HCT116 (cell line): ENCODE measurements at regions not wholly inside any gene's neighbourhood (a gene's known extent, or its start where the extent isn't known, plus 50 kb on each side); places are given as distances from the start of the nearest gene placed in this dataset.

Source experiments
- ATAC-seq: fragments of 200-7000 bp; cut with Tn5 transposase; 2 replicates; pipeline ENCODE4 v1.9.1; 2020; ENCODE audit warnings: mild to moderate bottlenecking, moderate library complexity
- BruUV-seq: library from RNA; stranded (reverse); fragments of 400-500 nt; replicated peaks from 2 replicates; lab custom pipeline; 2021; lab: Mats Ljungman, UMichigan
- CTCF ChIA-PET: fragments of 300-600 bp; sonication (Branson Sonifier 250); formaldehyde crosslinking; loops from one replicate; lab custom pipeline; 2021; ENCODE audit warnings: antibody characterized with exemption; lab: Charles Lee
- POLR2A ChIA-PET: fragments of 300-600, 350-600 bp; sonication (Branson Sonifier 250); formaldehyde crosslinking; loops from one replicate; lab custom pipeline; 2021; ENCODE audit warnings: antibody characterized with exemption; lab: Charles Lee
- RAD21 ChIA-PET, 2 experiments: fragments of 300-600 bp; sonication (Branson Sonifier 250); formaldehyde crosslinking; loops; one replicate each; lab custom pipeline; 2023; ENCODE audit warnings: low total read pairs in 2 of 2; ENCODE audit not compliant: uncharacterized antibody in 2 of 2, unreplicated experiment in 2 of 2, low non-redundant PET in 1 of 2; lab: Charles Lee
- DNase-seq: peaks from one replicate; pipeline ENCODE4 v3.0.0-alpha.2; 2010; ENCODE audit warnings: low read depth, low spot score
- H2AFZ ChIP-seq: fragments of 200-600 bp; shearing (Covaris generic), sonication (generic); 2 replicates; pipeline ENCODE4 v1.6.1; 2017; ENCODE audit warnings: low read depth, mixed run types, mixed read lengths, antibody characterized with exemption, low read length; ENCODE audit not compliant: poor library complexity, severe bottlenecking
- H3K27ac ChIP-seq: 2 replicates; pipeline ENCODE4 v1.5.1; 2012; ENCODE audit warnings: low read depth, low read length
- H3K27me3 ChIP-seq: fragments of 200-600 bp; sonication (generic); 2 replicates; pipeline ENCODE4 v1.6.1; 2016; ENCODE audit warnings: mixed run types, low read length, mixed read lengths; ENCODE audit not compliant: insufficient read depth
- H3K36me3 ChIP-seq, 2 experiments: fragments of 200-500 bp in 1 of 2; fragments of 200-600 bp in 1 of 2; sonication (Bioruptor generic) in 1 of 2; sonication (generic) in 1 of 2; 2 replicates each; pipeline versions ENCODE4 v1.5.1 to v1.6.1; 2014 to 2016; ENCODE audit warnings: low read length in 2 of 2, inconsistent platforms in 1 of 2, mixed read lengths in 1 of 2, mixed run types in 1 of 2; ENCODE audit not compliant: insufficient read depth in 2 of 2, control insufficient read depth in 1 of 2
- H3K4me1 ChIP-seq, 2 experiments: fragments of 200-600 bp in 1 of 2; sonication (generic) in 1 of 2; 2 replicates each; pipeline versions ENCODE4 v1.5.1 to v1.6.1; 2012 to 2017; ENCODE audit warnings: low read length in 2 of 2, inconsistent platforms in 1 of 2, mild to moderate bottlenecking in 1 of 2, mixed read lengths in 1 of 2, mixed run types in 1 of 2, moderate library complexity in 1 of 2; ENCODE audit not compliant: insufficient read depth in 2 of 2, control insufficient read depth in 1 of 2
- H3K4me2 ChIP-seq: fragments of 200-600 bp; sonication (generic); 2 replicates; pipeline ENCODE4 v1.6.1; 2017; ENCODE audit warnings: mixed run types, low read length, mixed read lengths
- H3K4me3 ChIP-seq, 2 experiments: fragments of 200-600 bp in 1 of 2; sonication (generic) in 1 of 2; replicated peaks in 1 of 2; 2 replicates each; pipeline ENCODE4 v1.5.1; 2011 to 2016; ENCODE audit warnings: low read length in 2 of 2, control low read depth in 1 of 2, low read depth in 1 of 2, mild to moderate bottlenecking in 1 of 2, mixed read lengths in 1 of 2, mixed run types in 1 of 2
- H3K79me2 ChIP-seq: fragments of 200-600 bp; sonication (generic); 2 replicates; pipeline ENCODE4 v1.6.1; 2017; ENCODE audit warnings: mild to moderate bottlenecking, mixed run types, low read length, moderate library complexity, mixed read lengths; ENCODE audit not compliant: insufficient read depth
- H3K9ac ChIP-seq: fragments of 200-600 bp; sonication (generic); 2 replicates; pipeline ENCODE4 v1.6.1; 2016; ENCODE audit warnings: low read length, mixed read lengths
- H3K9me2 ChIP-seq: fragments of 200-600 bp; sonication (generic), shearing (Covaris generic); 2 replicates; pipeline ENCODE4 v1.6.1; 2017; ENCODE audit warnings: mixed run types, mild to moderate bottlenecking, moderate library complexity; ENCODE audit not compliant: insufficient read depth
- H3K9me3 ChIP-seq, 2 experiments: fragments of 200-500 bp in 1 of 2; fragments of 200-600 bp in 1 of 2; sonication (Bioruptor generic) in 1 of 2; sonication (generic) in 1 of 2; 2 replicates each; pipeline ENCODE4 v1.6.1; 2014 to 2017; ENCODE audit warnings: low read length in 2 of 2, mixed read lengths in 2 of 2, inconsistent platforms in 1 of 2, low read depth in 1 of 2, mild to moderate bottlenecking in 1 of 2, mixed run types in 1 of 2, moderate library complexity in 1 of 2; ENCODE audit not compliant: control insufficient read depth in 1 of 2, insufficient read depth in 1 of 2
- H4K20me1 ChIP-seq: fragments of 200-600 bp; sonication (generic), shearing (Covaris generic); 2 replicates; pipeline ENCODE4 v1.6.1; 2017; ENCODE audit warnings: mixed run types, mild to moderate bottlenecking, moderate library complexity; ENCODE audit not compliant: insufficient read depth
- CEBPB ChIP-seq: IDR thresholded peaks from 2 replicates; pipeline ENCODE4 v1.6.1; 2012; ENCODE audit warnings: low read depth
- POLR2A ChIP-seq: IDR thresholded peaks from 2 replicates; pipeline ENCODE4 v1.7.0; 2011; ENCODE audit warnings: borderline replicate concordance; ENCODE audit not compliant: insufficient read depth, insufficient read length; ENCODE audit errors: extremely low read depth
- POLR2AphosphoS5 ChIP-seq: IDR thresholded peaks from 2 replicates; pipeline ENCODE4 v1.6.1; 2011; ENCODE audit warnings: mild to moderate bottlenecking, low read depth, low read length, moderate library complexity
- RAD21 ChIP-seq: IDR thresholded peaks from 2 replicates; pipeline ENCODE4 v1.6.1; 2012; ENCODE audit warnings: low read depth, mild to moderate bottlenecking
- SRF ChIP-seq: IDR thresholded peaks from 2 replicates; pipeline ENCODE4 v1.6.1; 2012; ENCODE audit warnings: low read depth
- YY1 ChIP-seq: IDR thresholded peaks from 2 replicates; pipeline ENCODE4 v1.6.1; 2011; ENCODE audit warnings: low read length, low read depth, moderate library complexity, mild to moderate bottlenecking; ENCODE audit not compliant: insufficient replicate concordance; ENCODE audit errors: extremely low read depth
- intact Hi-C: fragments of 100-400 bp; cut with micrococcal nuclease; formaldehyde crosslinking; loops from 2 replicates; pipeline ENCODE4 v1.10.0; 2022
- TF ChIP-seq, protein P1 (sequence below): IDR thresholded peaks from 2 replicates; pipeline ENCODE4 v1.6.1; 2012

GRCh38 chr10:45183174-45183573 lies 132.2 kb downstream of the OR13A1 start:
- H3K4me1 ChIP-seq = no peaks in the 10 kb centered on the region
- no peak overlapping the region for H3K9ac ChIP-seq
- BruUV-seq = no TSS peak
- TF ChIP-seq, protein P1, sequence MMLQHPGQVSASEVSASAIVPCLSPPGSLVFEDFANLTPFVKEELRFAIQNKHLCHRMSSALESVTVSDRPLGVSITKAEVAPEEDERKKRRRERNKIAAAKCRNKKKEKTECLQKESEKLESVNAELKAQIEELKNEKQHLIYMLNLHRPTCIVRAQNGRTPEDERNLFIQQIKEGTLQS = no peak
- H4K20me1 ChIP-seq = no peaks in the 10 kb centered on the region
- H2AFZ ChIP-seq = no peak overlapping the region
- ATAC-seq (no peak), DNase-seq (no peak)
- H3K4me3 ChIP-seq = no peak overlapping the region
- H3K79me2 ChIP-seq = no peaks in the 10 kb centered on the region
- ChIA-PET POLR2A (no interaction called here), CTCF (no interaction called here), RAD21 (no interaction called here)
- intact Hi-C loops = no loop called here
- no peaks in the 10 kb centered on the region for H3K36me3 ChIP-seq
- no peak overlapping the region for H3K4me2 ChIP-seq
- H3K27ac ChIP-seq = no peak overlapping the region
- no peaks in the 10 kb centered on the region for H3K9me3 ChIP-seq
- no peaks in the 10 kb centered on the region for H3K27me3 ChIP-seq
- no peaks in the 10 kb centered on the region for H3K9me2 ChIP-seq

DNA sequence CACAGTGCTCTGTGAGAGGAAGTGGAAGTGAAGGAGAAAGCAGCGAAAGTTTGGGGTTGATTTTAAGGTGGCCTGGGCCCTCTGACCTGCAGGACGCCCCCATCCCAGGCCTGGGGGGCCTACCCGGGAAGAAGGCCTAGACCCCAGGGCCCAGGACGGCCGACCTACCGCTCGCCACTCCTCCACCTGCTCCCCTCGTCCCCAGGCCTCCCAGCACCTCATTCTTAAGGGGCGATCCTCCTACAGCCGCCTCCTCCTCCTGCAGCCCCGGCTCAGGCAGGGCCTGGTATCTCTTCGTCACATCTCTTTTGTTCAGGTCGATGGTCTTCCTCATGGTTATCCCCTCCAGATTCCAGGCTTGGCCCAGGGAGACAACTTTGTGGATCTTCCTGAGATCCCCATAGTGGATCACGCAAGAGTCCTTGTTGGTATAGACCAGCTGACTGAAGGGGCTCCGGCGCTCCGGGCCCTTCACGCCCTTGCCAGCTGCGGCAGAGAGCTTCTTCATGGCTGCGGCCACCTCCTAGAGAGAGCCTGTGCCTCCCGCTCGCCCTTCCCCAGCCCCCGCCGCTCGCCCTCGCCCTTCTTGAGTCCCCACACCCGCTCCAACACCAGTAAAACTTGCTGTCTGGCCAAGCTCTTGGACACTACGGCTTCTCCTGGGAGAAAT lies 117.5 kb downstream of the OR13A1 start:
- Histone ChIP-seq H3K9me2 (no peaks in the 10 kb centered on the region), H4K20me1 (no peaks in the 10 kb centered on the region), H3K27me3 (peaks cover 10% of the 10 kb centered on the region; the same call in 1 of the 2 replicates), H3K4me2 (no peak overlapping the region), H3K79me2 (no peaks in the 10 kb centered on the region), H3K4me3 (no peak overlapping the region), H3K27ac (no peak overlapping the region), H3K9me3 (no peaks in the 10 kb centered on the region), H3K36me3 (no peaks in the 10 kb centered on the region), H3K9ac (no peak overlapping the region), H3K4me1 (no peaks in the 10 kb centered on the region), H2AFZ (no peak overlapping the region)
- TF ChIP-seq POLR2AphosphoS5 = no peak
- TF ChIP-seq SRF = no peak
- no peak for TF ChIP-seq POLR2A
- TF ChIP-seq YY1 = no peak
- no peak for TF ChIP-seq CEBPB
- TF ChIP-seq RAD21 = no peak
- intact Hi-C loops = no loop called here
- ChIA-PET POLR2A (no interaction called here), CTCF (no interaction called here), RAD21 (no interaction called here)
- DNase-seq = no peak
- no TSS peak for BruUV-seq
- no peak for ATAC-seq
